H1 (cell line): ENCODE measurements at regions not wholly inside any gene's neighbourhood (a gene's known extent, or its start where the extent isn't known, plus 50 kb on each side); places are given as distances from the start of the nearest gene placed in this dataset.

ENCODE experiments used
- EGR1 ChIP-seq: IDR thresholded peaks from 2 replicates; pipeline ENCODE4 v1.6.1; 2011; ENCODE audit warnings: low read depth, low read length, borderline replicate concordance
- NANOG ChIP-seq: IDR thresholded peaks from 2 replicates; pipeline ENCODE4 v1.6.1; 2011; ENCODE audit warnings: low read length, low read depth, mild to moderate bottlenecking, inconsistent platforms; ENCODE audit not compliant: insufficient read depth, poor library complexity, severe bottlenecking
- RAD21 ChIP-seq, 2 experiments: IDR thresholded peaks in 1 of 2; conservative IDR thresholded peaks in 1 of 2; 2 replicates each; pipeline ENCODE4 v1.6.1; 2011; ENCODE audit warnings: low read depth in 2 of 2, low read length in 2 of 2, improper control_type of control experiment in 1 of 2, inconsistent platforms in 1 of 2, mild to moderate bottlenecking in 1 of 2, moderate library complexity in 1 of 2
- TBP ChIP-seq: IDR thresholded peaks from 2 replicates; pipeline ENCODE4 v1.6.1; 2011; ENCODE audit warnings: low read depth, low read length, improper control_type of control experiment

DNA sequence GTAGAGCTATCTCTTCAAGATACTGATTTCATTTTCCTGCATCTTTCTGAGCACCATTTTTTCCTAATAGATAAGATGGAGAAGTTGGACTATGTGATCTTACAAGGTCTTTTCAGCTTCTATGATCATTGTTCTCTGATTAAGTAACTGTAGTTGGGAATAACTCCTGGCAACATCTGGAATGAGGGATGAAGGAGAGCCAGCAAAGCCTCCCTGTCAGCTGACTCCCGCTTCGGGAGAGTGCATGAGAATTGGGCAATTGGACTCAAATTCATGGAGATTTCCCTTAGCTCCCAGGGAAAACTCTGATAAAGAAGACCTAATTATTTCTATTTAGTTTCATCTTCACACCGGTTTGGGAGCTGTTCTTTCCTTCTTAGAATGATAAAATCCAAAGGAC is 146.1 kb downstream of the CCDC71L start (continued):
- TF ChIP-seq TBP: no peak
- no peak for TF ChIP-seq RAD21 (IDR thresholded peaks at IDR 0.05 in 1 of 2, conservative IDR thresholded peaks at IDR 0.05 in 1 of 2; ENCODE audit: low read depth in 2 of 2, low read length in 2 of 2)
- TF ChIP-seq EGR1: no peak
- no peak for TF ChIP-seq NANOG
